Mammary epithelial cell (primary cell): ENCODE measurements at regions not wholly inside any gene's neighbourhood (a gene's known extent, or its start where the extent isn't known, plus 50 kb on each side); places are given as distances from the start of the nearest gene placed in this dataset.

Experiments used
- CTCF ChIP-seq, 2 donors: IDR thresholded peaks in 1 of 2; conservative IDR thresholded peaks in 1 of 2; 2 replicates each; pipeline ENCODE4 v1.5.1; 2011 to 2012; ENCODE audit warnings: inconsistent platforms in 2 of 2, low read length in 2 of 2, mild to moderate bottlenecking in 2 of 2, control low read depth in 1 of 2, low read depth in 1 of 2; ENCODE audit not compliant: insufficient read depth in 1 of 2; ENCODE audit errors: extremely low read depth in 1 of 2
- EZH2 ChIP-seq: IDR thresholded peaks from 2 replicates; pipeline ENCODE4 v1.6.1; 2012; ENCODE audit warnings: low read length, inconsistent platforms, borderline replicate concordance

GRCh38 chr3:59480486-59480995 is 430.7 kb upstream of the CFAP20DC start:
- no peak for TF ChIP-seq CTCF (conservative IDR thresholded peaks at IDR 0.05 in 1 of 2, IDR thresholded peaks at IDR 0.05 in 1 of 2; ENCODE audit: extremely low read depth in 1 of 2, insufficient read depth in 1 of 2, low read depth in 1 of 2, low read length in 2 of 2)
- no peak for TF ChIP-seq EZH2
